ENCODE measurements at regions not wholly inside any gene's neighbourhood (a gene's known extent, or its start where the extent isn't known, plus 50 kb on each side); places are given as distances from the start of the nearest gene placed in this dataset.
"Not testable (repeated sequence)": the region's sequence is repeated elsewhere in the genome, so short reads cannot be mapped to it uniquely, and the experiment has no call there.

GRCh38 chr6:84635081-84635761, 129.2 kb downstream of the TBX18 start:
- DNase-seq (ENCODE audit: low spot score): no peak

- no peak for DNase-seq (ENCODE audit: low spot score)
These were observed 130.6 kb downstream of the TBX18 start for GRCh38 chr6:84633771-84634170.

GRCh38 chr6:84626527-84626926, 137.9 kb downstream of the TBX18 start:
- DNase-seq (ENCODE audit: low spot score): not testable (repeated sequence)

GRCh38 chr6:84625506-84625905, 138.9 kb downstream of the TBX18 start:
- no peak for DNase-seq (ENCODE audit: low spot score)

- no peak for DNase-seq (ENCODE audit: low spot score)
These were observed 140.3 kb downstream of the TBX18 start for GRCh38 chr6:84623956-84624680.

GRCh38 chr6:84618836-84619235, 145.6 kb downstream of the TBX18 start:
- DNase-seq (ENCODE audit: low spot score): no peak

- no peak for DNase-seq (ENCODE audit: low spot score)
These were observed 146.2 kb downstream of the TBX18 start for GRCh38 chr6:84618046-84618752.

GRCh38 chr6:84615987-84616386, 148.4 kb downstream of the TBX18 start:
- DNase-seq (ENCODE audit: low spot score): no peak

- DNase-seq (ENCODE audit: low spot score): no peak
These were observed 149.1 kb downstream of the TBX18 start for GRCh38 chr6:84615113-84615850.

GRCh38 chr6:84606860-84607259, 157.5 kb downstream of the TBX18 start:
- DNase-seq (ENCODE audit: low spot score): no peak

- DNase-seq (ENCODE audit: low spot score): no peak
These were observed 159.1 kb downstream of the TBX18 start for GRCh38 chr6:84605298-84605697.

GRCh38 chr6:84601366-84601765, 163.0 kb downstream of the TBX18 start:
- DNase-seq (ENCODE audit: low spot score): no peak

- no peak for DNase-seq (ENCODE audit: low spot score)
These were observed 164.4 kb downstream of the TBX18 start for GRCh38 chr6:84599991-84600390.

- no peak for DNase-seq (ENCODE audit: low spot score)
These were observed 167.0 kb downstream of the TBX18 start for GRCh38 chr6:84597238-84597875.

- DNase-seq (ENCODE audit: low spot score): no peak
These were observed 167.9 kb downstream of the TBX18 start for GRCh38 chr6:84596488-84596887.

- DNase-seq (ENCODE audit: low spot score): no peak
These were observed 175.7 kb downstream of the TBX18 start for GRCh38 chr6:84588697-84589080.

GRCh38 chr6:84587994-84588696, 176.3 kb downstream of the TBX18 start:
- DNase-seq (ENCODE audit: low spot score): not testable (repeated sequence)

GRCh38 chr6:84587202-84587940, 177.0 kb downstream of the TBX18 start:
- not testable (repeated sequence) for DNase-seq (ENCODE audit: low spot score)

- DNase-seq (ENCODE audit: low spot score): no peak
These were observed 180.6 kb downstream of the TBX18 start for GRCh38 chr6:84583784-84584183.

GRCh38 chr6:84582997-84583396, 181.4 kb downstream of the TBX18 start:
- DNase-seq (ENCODE audit: low spot score): no peak
